GM10266 (cell line): ENCODE measurements at regions not wholly inside any gene's neighbourhood (a gene's known extent, or its start where the extent isn't known, plus 50 kb on each side); places are given as distances from the start of the nearest gene placed in this dataset.
"Not testable (repeated sequence)": the region's sequence is repeated elsewhere in the genome, so short reads cannot be mapped to it uniquely, and the experiment has no call there.

Source experiments
- DNase-seq: peaks from one replicate; pipeline ENCODE4 v3.0.0; 2012; ENCODE audit errors: extremely low spot score
- TF ChIP-seq, protein P1 (sequence below): IDR thresholded peaks from 2 replicates; pipeline ENCODE4 v1.5.1; 2012; ENCODE audit warnings: mild to moderate bottlenecking, low read depth; ENCODE audit not compliant: control insufficient read depth, insufficient read depth; ENCODE audit errors: missing control alignments

DNA sequence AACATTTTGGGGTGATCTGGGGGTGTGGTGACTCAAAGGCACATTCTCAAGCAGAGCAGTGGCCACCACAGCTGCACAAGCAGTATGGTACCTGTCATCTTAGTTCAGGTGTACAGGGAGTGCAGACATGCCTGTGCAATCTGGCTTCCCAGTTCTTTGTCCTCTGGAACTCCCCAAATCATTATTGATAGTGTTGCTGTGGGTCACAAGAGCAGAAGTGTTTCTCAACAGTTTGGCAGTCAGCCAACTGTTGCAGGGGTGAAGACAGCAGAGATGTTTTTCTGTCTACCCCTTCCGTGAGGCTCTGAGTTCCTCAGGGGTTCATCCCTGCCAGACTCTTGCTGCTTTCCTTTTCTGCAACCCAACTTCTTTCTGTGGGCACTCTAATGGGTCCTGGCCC is 206.5 kb upstream of the ZSWIM2 start:
- TF ChIP-seq, protein P1, sequence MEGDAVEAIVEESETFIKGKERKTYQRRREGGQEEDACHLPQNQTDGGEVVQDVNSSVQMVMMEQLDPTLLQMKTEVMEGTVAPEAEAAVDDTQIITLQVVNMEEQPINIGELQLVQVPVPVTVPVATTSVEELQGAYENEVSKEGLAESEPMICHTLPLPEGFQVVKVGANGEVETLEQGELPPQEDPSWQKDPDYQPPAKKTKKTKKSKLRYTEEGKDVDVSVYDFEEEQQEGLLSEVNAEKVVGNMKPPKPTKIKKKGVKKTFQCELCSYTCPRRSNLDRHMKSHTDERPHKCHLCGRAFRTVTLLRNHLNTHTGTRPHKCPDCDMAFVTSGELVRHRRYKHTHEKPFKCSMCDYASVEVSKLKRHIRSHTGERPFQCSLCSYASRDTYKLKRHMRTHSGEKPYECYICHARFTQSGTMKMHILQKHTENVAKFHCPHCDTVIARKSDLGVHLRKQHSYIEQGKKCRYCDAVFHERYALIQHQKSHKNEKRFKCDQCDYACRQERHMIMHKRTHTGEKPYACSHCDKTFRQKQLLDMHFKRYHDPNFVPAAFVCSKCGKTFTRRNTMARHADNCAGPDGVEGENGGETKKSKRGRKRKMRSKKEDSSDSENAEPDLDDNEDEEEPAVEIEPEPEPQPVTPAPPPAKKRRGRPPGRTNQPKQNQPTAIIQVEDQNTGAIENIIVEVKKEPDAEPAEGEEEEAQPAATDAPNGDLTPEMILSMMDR: no peak
- DNase-seq: no peak

DNA sequence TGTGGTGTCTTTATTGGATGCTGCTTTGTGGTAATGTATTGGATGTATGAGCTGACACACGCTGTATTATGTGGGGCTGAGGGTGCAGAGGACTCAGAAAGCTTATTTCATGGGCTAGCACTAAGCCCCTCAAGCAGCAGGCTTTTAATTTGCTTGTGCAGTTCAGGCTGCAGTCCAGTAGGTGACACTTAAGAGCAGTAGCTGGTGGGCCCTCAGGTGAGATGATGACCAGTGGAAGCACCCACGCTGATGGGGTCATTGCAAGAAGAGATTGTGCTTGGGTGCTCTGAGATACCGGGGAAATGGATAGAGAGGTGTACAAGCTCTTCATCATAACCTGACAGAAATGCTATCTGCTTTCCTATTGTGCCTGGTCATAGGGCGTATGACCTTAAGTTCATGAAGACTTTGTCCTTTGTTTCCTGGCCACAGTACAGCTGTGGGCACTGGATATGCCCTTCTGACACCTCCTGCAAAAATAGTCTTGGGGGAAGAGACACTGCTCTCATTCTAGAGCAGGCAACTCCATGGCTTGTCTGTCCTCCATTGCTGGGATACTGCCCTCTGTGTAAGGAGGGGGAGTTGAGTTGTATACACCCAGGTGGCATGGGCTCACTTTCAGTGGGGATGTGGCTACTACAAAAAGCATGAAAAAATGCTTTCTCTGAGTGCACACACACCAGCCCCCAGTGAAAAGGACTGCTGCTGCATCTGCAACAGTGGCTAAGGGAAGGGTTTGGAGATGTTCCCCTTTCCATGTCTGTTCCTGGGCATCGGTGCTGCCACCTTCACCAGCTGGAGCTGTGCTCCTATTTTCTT is 205.7 kb upstream of the ZSWIM2 start:
- no peak for DNase-seq
- TF ChIP-seq, protein P1: no peak

GRCh38 chr2:187051350-187051749 is 202.4 kb upstream of the ZSWIM2 start:
- TF ChIP-seq, protein P1: no peak

DNA sequence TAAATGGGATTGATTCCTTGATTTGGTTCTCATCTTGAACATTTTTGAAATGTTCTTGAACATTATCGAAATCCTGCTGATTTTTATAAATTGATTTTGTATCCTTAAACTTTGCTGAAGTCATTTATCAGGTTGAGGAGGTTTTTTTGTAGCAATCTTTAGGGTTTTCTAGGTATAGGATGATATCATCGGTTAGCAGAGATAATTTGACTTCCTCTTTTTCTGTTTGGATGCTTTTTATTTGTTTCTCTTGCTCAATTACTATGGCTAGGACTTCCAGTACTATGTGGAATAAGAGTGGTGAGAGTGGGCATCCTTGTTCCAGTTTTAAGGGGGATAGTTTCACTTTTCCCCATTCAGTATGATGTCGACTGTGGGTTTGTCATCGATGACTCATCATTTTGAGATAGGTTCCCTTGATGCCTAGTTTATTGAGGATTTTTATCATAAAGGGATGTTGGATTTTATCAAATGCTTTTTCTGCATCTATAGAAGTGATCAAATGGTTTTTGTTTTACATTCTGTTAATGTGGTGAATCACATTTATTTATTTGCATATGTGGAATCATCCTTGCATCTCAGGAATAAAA is 201.5 kb upstream of the ZSWIM2 start:
- DNase-seq: no peak
- TF ChIP-seq, protein P1: no peak

More at GRCh38 chr2:187051350-187051749, 202.4 kb upstream of the ZSWIM2 start:
- DNase-seq: peak; percentile 5

DNA sequence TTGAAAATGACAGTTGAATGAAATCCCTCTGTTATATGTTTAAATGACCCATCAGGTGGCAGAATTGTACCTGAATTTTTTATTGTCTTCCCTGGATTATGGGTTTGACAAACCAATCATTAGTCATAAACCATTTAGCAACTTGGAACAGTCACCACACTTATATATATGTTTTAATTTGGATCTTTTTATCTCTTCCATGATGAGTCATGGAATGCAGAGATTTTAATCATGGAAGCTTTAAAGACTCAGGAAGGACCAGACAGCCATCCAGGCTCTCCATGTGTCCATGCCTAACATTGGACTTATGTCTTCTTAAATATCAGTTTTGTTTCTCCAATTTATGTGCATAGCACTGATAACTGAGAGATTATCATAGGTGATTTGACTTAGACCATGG is 188.3 kb upstream of the ZSWIM2 start:
- no peak for DNase-seq
- TF ChIP-seq, protein P1: no peak

DNA sequence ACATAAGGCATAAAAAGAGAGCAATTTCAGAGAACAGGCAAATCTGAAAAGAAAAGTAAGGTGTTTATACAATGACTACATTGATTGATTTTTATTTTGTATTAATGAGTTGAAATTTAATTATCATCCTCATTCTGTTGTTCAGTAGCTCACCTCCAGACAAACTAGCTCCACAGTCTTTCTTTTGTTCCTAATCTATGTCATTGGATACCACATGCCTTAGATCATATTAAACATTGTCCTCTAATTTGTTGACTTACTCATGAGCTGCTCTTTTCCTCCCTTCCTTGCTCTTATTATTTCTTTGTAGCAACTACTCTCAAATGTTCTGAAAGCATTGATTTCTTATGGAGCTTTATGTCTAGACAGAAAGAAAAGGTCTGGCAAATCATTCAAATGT is 185.5 kb upstream of the ZSWIM2 start:
- DNase-seq: no peak
- TF ChIP-seq, protein P1: no peak

GRCh38 chr2:187024739-187025138 is 175.8 kb upstream of the ZSWIM2 start:
- DNase-seq: no peak
- TF ChIP-seq, protein P1: no peak

GRCh38 chr2:187023996-187024395 is 175.0 kb upstream of the ZSWIM2 start:
- DNase-seq: not testable (repeated sequence)
